ENCODE measurements at regions not wholly inside any gene's neighbourhood (a gene's known extent, or its start where the extent isn't known, plus 50 kb on each side); places are given as distances from the start of the nearest gene placed in this dataset.

DNA sequence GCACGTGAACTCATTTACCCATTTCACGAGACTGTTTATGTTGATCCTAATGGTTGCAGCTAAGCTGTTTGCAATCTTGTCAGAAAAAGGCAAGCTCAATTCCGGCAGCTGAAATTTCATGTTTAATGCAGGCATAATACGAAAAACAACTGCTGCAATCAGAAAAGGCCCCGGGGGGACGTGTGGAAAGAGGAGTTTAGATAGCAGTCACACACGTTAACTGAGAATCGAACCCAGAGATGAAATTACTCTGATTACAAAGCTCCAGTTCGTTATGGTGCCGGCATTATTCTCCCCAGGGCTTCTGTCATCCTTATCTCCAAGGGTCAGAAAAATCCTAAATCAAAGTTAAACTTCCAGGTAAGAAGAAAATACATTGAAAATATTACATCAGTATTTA is 79.9 kb upstream of the MYT1L start:
- intact Hi-C loops (cut with DNase I): no loop called here
- H3K4me1 ChIP-seq: no peaks in the 10 kb centered on the region
- no peaks in the 10 kb centered on the region for H3K36me3 ChIP-seq
- H3K9me3 ChIP-seq: peaks cover 0 to 3% of the 10 kb centered on the region in 2 donors
- H3K27me3 ChIP-seq: no peaks in the 10 kb centered on the region
- no peak for DNase-seq (ENCODE audit: low spot score in 2 of 2)
- TF ChIP-seq, protein P1, sequence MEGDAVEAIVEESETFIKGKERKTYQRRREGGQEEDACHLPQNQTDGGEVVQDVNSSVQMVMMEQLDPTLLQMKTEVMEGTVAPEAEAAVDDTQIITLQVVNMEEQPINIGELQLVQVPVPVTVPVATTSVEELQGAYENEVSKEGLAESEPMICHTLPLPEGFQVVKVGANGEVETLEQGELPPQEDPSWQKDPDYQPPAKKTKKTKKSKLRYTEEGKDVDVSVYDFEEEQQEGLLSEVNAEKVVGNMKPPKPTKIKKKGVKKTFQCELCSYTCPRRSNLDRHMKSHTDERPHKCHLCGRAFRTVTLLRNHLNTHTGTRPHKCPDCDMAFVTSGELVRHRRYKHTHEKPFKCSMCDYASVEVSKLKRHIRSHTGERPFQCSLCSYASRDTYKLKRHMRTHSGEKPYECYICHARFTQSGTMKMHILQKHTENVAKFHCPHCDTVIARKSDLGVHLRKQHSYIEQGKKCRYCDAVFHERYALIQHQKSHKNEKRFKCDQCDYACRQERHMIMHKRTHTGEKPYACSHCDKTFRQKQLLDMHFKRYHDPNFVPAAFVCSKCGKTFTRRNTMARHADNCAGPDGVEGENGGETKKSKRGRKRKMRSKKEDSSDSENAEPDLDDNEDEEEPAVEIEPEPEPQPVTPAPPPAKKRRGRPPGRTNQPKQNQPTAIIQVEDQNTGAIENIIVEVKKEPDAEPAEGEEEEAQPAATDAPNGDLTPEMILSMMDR (IDR thresholded peaks at IDR 0.05): no peak
- no peak overlapping the region for H3K4me3 ChIP-seq
- no peak overlapping the region for H3K27ac ChIP-seq

DNA sequence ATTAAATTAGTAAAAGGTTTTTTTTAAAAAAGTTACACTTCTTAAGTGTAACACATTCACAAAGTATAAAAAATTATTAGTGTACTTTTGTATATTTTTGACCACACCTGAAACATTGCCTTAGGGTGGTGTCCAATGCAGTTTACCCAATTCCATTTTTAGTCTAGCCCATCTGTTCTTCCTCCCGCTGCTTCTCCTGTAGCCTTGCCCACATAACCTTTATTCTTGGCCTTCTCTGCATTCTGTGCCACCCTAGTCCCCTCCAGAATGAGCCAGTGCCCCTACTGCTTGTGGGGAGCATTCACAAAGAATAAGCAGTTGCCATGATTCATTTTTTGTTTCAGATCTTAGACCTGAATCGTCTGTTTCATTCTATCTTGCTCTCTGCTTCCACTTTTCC is 78.4 kb upstream of the MYT1L start:
- no peak overlapping the region for H3K27ac ChIP-seq
- H3K4me3 ChIP-seq: no peak overlapping the region
- intact Hi-C loops (cut with DNase I): no loop called here
- H3K36me3 ChIP-seq: no peaks in the 10 kb centered on the region
- TF ChIP-seq, protein P1 (IDR thresholded peaks at IDR 0.05): no peak
- peaks cover 0 to 5% of the 10 kb centered on the region in 2 donors for H3K9me3 ChIP-seq
- DNase-seq (ENCODE audit: low spot score in 2 of 2): no peak
- H3K27me3 ChIP-seq: no peaks in the 10 kb centered on the region
- H3K4me1 ChIP-seq: no peaks in the 10 kb centered on the region

DNA sequence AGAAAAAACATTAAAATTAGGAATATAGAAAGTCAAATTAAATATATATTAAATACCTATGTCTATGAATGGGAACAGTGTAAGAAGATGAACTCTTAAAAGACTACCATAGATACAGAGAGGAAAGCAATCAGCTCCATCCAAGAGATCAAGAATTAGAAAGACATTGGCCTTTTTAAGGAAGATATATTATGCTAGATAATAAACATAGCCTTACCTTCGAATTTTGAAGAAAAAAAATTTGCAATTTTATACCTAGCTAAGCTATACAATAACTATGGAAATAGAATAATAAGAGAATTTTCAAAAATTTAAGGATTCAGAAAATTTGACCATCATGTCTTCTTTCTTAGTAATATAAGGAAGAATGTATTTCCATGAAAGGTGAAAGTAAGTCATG is 74.7 kb upstream of the MYT1L start:
- DNase-seq (ENCODE audit: low spot score in 2 of 2): no peak
- TF ChIP-seq, protein P1 (IDR thresholded peaks at IDR 0.05): no peak
- H3K9me3 ChIP-seq: peaks cover 0 to 5% of the 10 kb centered on the region in 2 donors
- H3K27me3 ChIP-seq: no peaks in the 10 kb centered on the region
- intact Hi-C loops (cut with DNase I): no loop called here
- no peaks in the 10 kb centered on the region for H3K4me1 ChIP-seq
- H3K36me3 ChIP-seq: no peaks in the 10 kb centered on the region
- H3K4me3 ChIP-seq: no peak overlapping the region
- no peak overlapping the region for H3K27ac ChIP-seq

DNA sequence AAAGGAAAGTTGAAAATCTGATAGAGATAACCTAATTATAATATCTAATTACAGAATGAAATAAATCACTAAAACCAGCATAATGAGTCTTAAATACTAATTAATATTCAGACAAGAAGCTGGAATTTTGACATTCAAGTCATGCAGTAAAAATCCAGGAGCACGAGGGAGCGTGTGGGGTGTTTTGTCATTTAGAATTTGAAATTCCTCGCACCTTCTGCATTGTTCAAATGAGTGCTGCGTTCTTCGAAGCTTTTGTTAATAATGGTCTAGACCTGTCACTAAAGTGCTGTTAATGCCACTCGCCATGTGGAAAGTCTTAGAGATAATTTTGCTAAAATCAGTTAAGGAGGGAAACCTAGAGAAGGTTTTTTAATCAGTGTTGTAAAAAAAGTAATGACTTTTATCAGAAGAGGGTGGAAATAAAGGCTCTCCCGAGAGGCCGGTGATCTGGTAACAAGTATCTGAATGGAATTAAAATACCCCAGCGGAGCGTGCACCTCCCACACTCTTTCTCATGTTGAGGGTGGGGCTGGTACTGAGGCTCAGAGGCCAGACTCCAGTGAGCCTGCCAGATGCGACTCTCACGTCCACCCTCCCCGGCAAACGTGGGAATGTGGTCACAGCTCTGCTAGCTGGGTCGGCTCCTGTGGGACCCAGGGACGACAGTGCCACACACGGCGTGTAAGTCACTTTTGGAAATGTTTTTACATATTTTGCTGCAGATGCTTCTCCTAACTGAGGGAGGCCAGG is 69.4 kb upstream of the MYT1L start:
- H3K36me3 ChIP-seq: no peaks in the 10 kb centered on the region
- H3K27me3 ChIP-seq: no peaks in the 10 kb centered on the region
- no peak overlapping the region for H3K4me3 ChIP-seq
- H3K9me3 ChIP-seq: no peaks in the 10 kb centered on the region
- intact Hi-C loops (cut with DNase I): no loop called here
- H3K4me1 ChIP-seq: no peaks in the 10 kb centered on the region
- DNase-seq (ENCODE audit: low spot score in 2 of 2): no peak
- H3K27ac ChIP-seq: no peak overlapping the region
- TF ChIP-seq, protein P1 (IDR thresholded peaks at IDR 0.05): no peak

DNA sequence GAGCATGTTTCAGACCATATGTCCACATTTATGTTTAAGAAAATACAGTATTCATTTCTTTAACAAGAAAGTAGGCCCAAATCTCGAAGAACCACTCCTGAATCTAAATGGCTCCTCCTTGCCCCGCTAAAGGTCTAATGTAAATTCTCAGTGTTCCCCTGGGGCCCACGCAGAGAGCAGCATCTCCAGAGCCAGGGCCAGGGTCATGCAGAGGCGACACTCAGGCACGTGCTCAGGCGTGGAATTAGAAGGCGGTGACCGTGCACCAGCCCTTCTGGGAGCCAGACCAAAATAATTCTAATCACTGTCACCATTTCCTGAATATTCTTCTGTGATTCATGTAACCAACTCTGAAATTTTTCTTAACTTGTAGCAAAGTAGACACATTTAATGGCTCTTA is 68.3 kb upstream of the MYT1L start:
- Histone ChIP-seq H3K9me3 (no peaks in the 10 kb centered on the region), H3K27ac (no peak overlapping the region), H3K4me3 (no peak overlapping the region), H3K27me3 (no peaks in the 10 kb centered on the region), H3K36me3 (no peaks in the 10 kb centered on the region), H3K4me1 (no peaks in the 10 kb centered on the region)
- no peak for DNase-seq (ENCODE audit: low spot score in 2 of 2)
- intact Hi-C loops (cut with DNase I): no loop called here
- TF ChIP-seq, protein P1 (IDR thresholded peaks at IDR 0.05): no peak

DNA sequence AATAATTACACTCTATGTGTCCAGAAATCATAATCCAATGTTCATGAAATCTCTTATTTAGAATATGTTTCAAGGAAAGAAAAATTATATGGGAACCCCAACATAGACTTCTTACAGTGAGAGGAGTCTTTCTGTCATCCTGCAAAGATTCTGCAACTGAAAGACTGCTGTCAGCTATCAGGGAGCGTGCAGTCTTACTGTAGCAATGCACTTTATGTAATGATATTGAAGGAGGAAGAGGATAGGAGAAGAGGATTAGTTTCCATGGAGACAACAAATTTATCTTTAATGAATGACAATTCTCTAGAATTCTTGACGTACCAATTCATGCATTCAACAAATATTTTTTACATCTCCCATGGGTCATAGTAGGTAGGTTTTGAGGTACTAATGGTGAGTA is 61.3 kb upstream of the MYT1L start:
- TF ChIP-seq, protein P1 (IDR thresholded peaks at IDR 0.05): no peak
- no peak overlapping the region for H3K4me3 ChIP-seq
- intact Hi-C loops (cut with DNase I): no loop called here
- DNase-seq (ENCODE audit: low spot score in 2 of 2): no peak
- H3K36me3 ChIP-seq: no peaks in the 10 kb centered on the region
- H3K4me1 ChIP-seq: no peaks in the 10 kb centered on the region
- H3K27me3 ChIP-seq: no peaks in the 10 kb centered on the region
- no peaks in the 10 kb centered on the region for H3K9me3 ChIP-seq
- no peak overlapping the region for H3K27ac ChIP-seq
